SK-N-MC (cell line): ENCODE measurements at regions not wholly inside any gene's neighbourhood (a gene's known extent, or its start where the extent isn't known, plus 50 kb on each side); places are given as distances from the start of the nearest gene placed in this dataset.

Source experiments
- EZH2 ChIP-seq: fragments of 200-600 bp; sonication (generic); IDR thresholded peaks from one replicate; pipeline ENCODE4 v1.6.1; 2017; ENCODE audit warnings: antibody characterized with exemption
- POLR2AphosphoS5 ChIP-seq: IDR thresholded peaks from 2 replicates; pipeline ENCODE4 v1.6.1; 2012; ENCODE audit warnings: mild to moderate bottlenecking, low read depth, low read length, borderline replicate concordance

DNA sequence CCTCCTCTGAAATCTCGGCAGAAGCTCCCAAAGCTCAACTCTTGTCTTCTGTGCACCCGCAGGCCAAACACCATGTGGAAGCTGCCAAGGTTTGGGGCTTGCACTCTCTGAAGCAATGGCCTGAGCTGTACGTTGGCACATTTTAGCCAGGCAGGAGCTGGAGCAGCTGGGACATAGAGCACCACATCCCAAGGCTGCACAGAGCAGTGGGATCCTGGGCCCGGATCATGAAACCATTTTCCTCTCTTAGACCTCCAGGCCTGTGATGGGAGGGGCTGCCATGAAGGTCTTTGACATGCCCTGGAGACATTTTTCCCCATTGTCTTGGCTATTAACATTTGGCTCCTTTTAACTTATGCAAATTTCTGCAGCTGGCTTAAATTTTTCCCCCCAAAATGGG is 567.1 kb upstream of the ZNF608 start:
- TF ChIP-seq EZH2 = no peak
- no peak for TF ChIP-seq POLR2AphosphoS5
